H1 (cell line): ENCODE measurements at regions not wholly inside any gene's neighbourhood (a gene's known extent, or its start where the extent isn't known, plus 50 kb on each side); places are given as distances from the start of the nearest gene placed in this dataset.

Experiments used
- ATF3 ChIP-seq: IDR thresholded peaks from 2 replicates; pipeline ENCODE4 v1.6.1; 2011; ENCODE audit warnings: low read depth, mild to moderate bottlenecking, low read length; ENCODE audit not compliant: insufficient read depth
- BACH1 ChIP-seq: IDR thresholded peaks from 2 replicates; pipeline ENCODE4 v1.6.1; 2012; ENCODE audit warnings: low read length, improper control_type of control experiment
- BCL11A ChIP-seq, 2 experiments: IDR thresholded peaks; one replicate each; pipeline ENCODE4 v1.6.1; 2011; ENCODE audit warnings: low read depth in 2 of 2, low read length in 2 of 2, mild to moderate bottlenecking in 2 of 2
- CREB1 ChIP-seq: IDR thresholded peaks from 2 replicates; pipeline ENCODE4 v1.6.1; 2012; ENCODE audit warnings: inconsistent platforms
- CTCF ChIP-seq, 3 experiments: IDR thresholded peaks; 1 replicate in 2 of 3; 2 replicates in 1 of 3; pipeline versions ENCODE4 v1.5.1 to v1.6.1; 2011; ENCODE audit warnings: low read length in 3 of 3, mild to moderate bottlenecking in 3 of 3, inconsistent platforms in 2 of 3, low read depth in 1 of 3, moderate library complexity in 1 of 3; ENCODE audit not compliant: insufficient read depth in 1 of 3; ENCODE audit errors: control extremely low read depth in 1 of 3
- EP300 ChIP-seq, 2 experiments: IDR thresholded peaks; 1 replicate in 1 of 2; 2 replicates in 1 of 2; pipeline ENCODE4 v1.6.1; 2011 to 2012; ENCODE audit warnings: low read depth in 2 of 2, low read length in 2 of 2, mild to moderate bottlenecking in 2 of 2, borderline replicate concordance in 1 of 2, inconsistent platforms in 1 of 2, moderate library complexity in 1 of 2
- GABPA ChIP-seq: IDR thresholded peaks from 2 replicates; pipeline ENCODE4 v1.6.1; 2011; ENCODE audit warnings: mild to moderate bottlenecking, low read length, moderate library complexity, borderline replicate concordance; ENCODE audit not compliant: insufficient read depth
- HDAC2 ChIP-seq, 2 experiments: fragments of 300-600 bp in 1 of 2; sonication (generic) in 1 of 2; IDR thresholded peaks; 2 replicates each; pipeline ENCODE4 v1.6.1; 2011 to 2012; ENCODE audit warnings: low read depth in 2 of 2, low read length in 2 of 2, mild to moderate bottlenecking in 2 of 2, moderate library complexity in 2 of 2, borderline replicate concordance in 1 of 2, inconsistent platforms in 1 of 2
- KDM5A ChIP-seq: fragments of 200-600 bp; IDR thresholded peaks from 2 replicates; pipeline ENCODE4 v1.7.1; 2012; ENCODE audit warnings: mild to moderate bottlenecking, low read length, inconsistent platforms, mixed read lengths
- POLR2A ChIP-seq, 2 experiments: IDR thresholded peaks; 1 replicate in 1 of 2; 2 replicates in 1 of 2; pipeline ENCODE4 v1.6.1; 2011; ENCODE audit warnings: low read depth in 2 of 2, low read length in 2 of 2, mild to moderate bottlenecking in 2 of 2; ENCODE audit errors: control extremely low read depth in 1 of 2
- RAD21 ChIP-seq, 2 experiments: IDR thresholded peaks in 1 of 2; conservative IDR thresholded peaks in 1 of 2; 2 replicates each; pipeline ENCODE4 v1.6.1; 2011; ENCODE audit warnings: low read depth in 2 of 2, low read length in 2 of 2, improper control_type of control experiment in 1 of 2, inconsistent platforms in 1 of 2, mild to moderate bottlenecking in 1 of 2, moderate library complexity in 1 of 2
- TAF1 ChIP-seq: IDR thresholded peaks from 2 replicates; pipeline ENCODE4 v1.6.1; 2011; ENCODE audit warnings: mild to moderate bottlenecking, low read depth, low read length
- TEAD4 ChIP-seq: IDR thresholded peaks from 2 replicates; pipeline ENCODE4 v1.6.1; 2012; ENCODE audit warnings: low read depth, low read length, inconsistent platforms, mixed read lengths
- ZNF274 ChIP-seq: IDR thresholded peaks from 2 replicates; pipeline ENCODE4 v1.7.0; 2012; ENCODE audit warnings: low read length, borderline replicate concordance; ENCODE audit errors: extremely low read depth

- TF ChIP-seq ATF3 (no peak), POLR2A (IDR thresholded peaks at IDR 0.05; ENCODE audit: control extremely low read depth in 1 of 2, low read depth in 2 of 2, low read length in 2 of 2) (no peak), CTCF (IDR thresholded peaks at IDR 0.05; ENCODE audit: control extremely low read depth in 1 of 3, insufficient read depth in 1 of 3, low read depth in 1 of 3, low read length in 3 of 3) (no peak), ZNF274 (no peak), TAF1 (no peak), GABPA (no peak), EP300 (IDR thresholded peaks at IDR 0.05; ENCODE audit: borderline replicate concordance in 1 of 2, low read depth in 2 of 2, low read length in 2 of 2) (no peak), TEAD4 (no peak), HDAC2 (IDR thresholded peaks at IDR 0.05; ENCODE audit: borderline replicate concordance in 1 of 2, low read depth in 2 of 2, low read length in 2 of 2) (no peak), RAD21 (IDR thresholded peaks at IDR 0.05 in 1 of 2, conservative IDR thresholded peaks at IDR 0.05 in 1 of 2; ENCODE audit: low read depth in 2 of 2, low read length in 2 of 2) (no peak), KDM5A (no peak), CREB1 (no peak), BCL11A (IDR thresholded peaks at IDR 0.05; ENCODE audit: low read depth in 2 of 2, low read length in 2 of 2) (no peak), BACH1 (no peak)
These were observed 254.5 kb upstream of the RPS6KA3 start for GRCh38 chrX:20521222-20521621.
